A549 (cell line): ENCODE measurements at regions not wholly inside any gene's neighbourhood (a gene's known extent, or its start where the extent isn't known, plus 50 kb on each side); places are given as distances from the start of the nearest gene placed in this dataset.

Experiments used
- ATAC-seq, 2 experiments: fragments of 200-7000 bp in 1 of 2; fragments of >200 bp in 1 of 2; cut with Nextera tagmentation in 1 of 2; cut with Tn5 transposase in 1 of 2; 3 replicates each; pipeline versions ENCODE4 v1.8.0 to v1.9.1; 2018 to 2020; ENCODE audit warnings: mild to moderate bottlenecking in 1 of 2, moderate library complexity in 1 of 2
- CTCF ChIA-PET: fragments of 300-600 bp; sonication (Branson Sonifier 250); formaldehyde crosslinking; extraction: SDS; loops from one replicate; lab custom pipeline; 2021; ENCODE audit warnings: antibody characterized with exemption, inconsistent platforms; lab: Yijun Ruan, JAX
- POLR2A ChIA-PET: fragments of 350-600 bp; formaldehyde crosslinking; extraction: SDS; loops from one replicate; lab custom pipeline; 2021; ENCODE audit warnings: antibody characterized with exemption, inconsistent platforms; lab: Yijun Ruan, JAX
- DNase-seq, 2 experiments: peaks; one replicate each; pipeline versions ENCODE4 v3.0.0 to v3.0.0-alpha.2; 2011 to 2016; ENCODE audit warnings: low read depth in 1 of 2, low spot score in 1 of 2
- FAIRE-seq: peaks from 2 replicates; lab custom pipeline; 2011; peaks lifted over from hg19 to GRCh38; lab: Jason Lieb, UNC
- H3K27ac ChIP-seq, 2 experiments: fragments of >200 bp; sonication (Bioruptor Twin); formaldehyde crosslinking; 3 replicates each; pipeline ENCODE4 v1.5.1; 2016 to 2017
- H3K4me1 ChIP-seq: fragments of >200 bp; sonication (Bioruptor Twin); formaldehyde crosslinking; 3 replicates; pipeline ENCODE4 v1.6.1; 2016
- H3K4me2 ChIP-seq: fragments of >200 bp; sonication (Bioruptor Twin); formaldehyde crosslinking; 3 replicates; pipeline ENCODE4 v1.6.1; 2016
- H3K4me3 ChIP-seq: fragments of >200 bp; sonication (Bioruptor Twin); formaldehyde crosslinking; 3 replicates; pipeline ENCODE4 v1.5.1; 2016
- H3K9me3 ChIP-seq: fragments of >200 bp; sonication (Bioruptor Twin); formaldehyde crosslinking; 3 replicates; pipeline ENCODE4 v1.6.1; 2016
- ATOH8 ChIP-seq: fragments of 250-450 bp; sonication (Bioruptor Pico); IDR thresholded peaks from 2 replicates; pipeline ENCODE4 v1.5.0; 2020; ENCODE audit warnings: low read depth, mild to moderate bottlenecking, moderate library complexity
- BCL3 ChIP-seq: fragments of >200 bp; sonication (Bioruptor Twin); formaldehyde crosslinking; IDR thresholded peaks from 3 replicates; pipeline ENCODE4 v1.6.1; 2016
- BHLHE40 ChIP-seq: IDR thresholded peaks from 2 replicates; pipeline ENCODE4 v1.6.1; 2012; ENCODE audit warnings: low read depth, low read length, inconsistent platforms
- CHD2 ChIP-seq: fragments of 150-350 bp; IDR thresholded peaks from 2 replicates; pipeline ENCODE4 v1.6.1; 2014; ENCODE audit warnings: low read length; ENCODE audit not compliant: partially characterized antibody
- CHD4 ChIP-seq: fragments of 200-600 bp; sonication (generic); IDR thresholded peaks from 2 replicates; pipeline ENCODE4 v1.6.1; 2016; ENCODE audit warnings: antibody characterized with exemption, mild to moderate bottlenecking, borderline replicate concordance
- E2F6 ChIP-seq: IDR thresholded peaks from 2 replicates; pipeline ENCODE4 v1.6.1; 2012; ENCODE audit warnings: low read depth, borderline replicate concordance
- FOSL2 ChIP-seq, 2 experiments: fragments of 450-650 bp in 1 of 2; fragments of >200 bp in 1 of 2; sonication (Bioruptor Twin) in 1 of 2; formaldehyde crosslinking; IDR thresholded peaks; 2 replicates each; pipeline versions ENCODE4 v1.5.0 to v1.6.1; 2016 to 2020; ENCODE audit warnings: mild to moderate bottlenecking in 1 of 2, moderate library complexity in 1 of 2
- FOXS1 ChIP-seq: fragments of 250-450 bp; sonication (Bioruptor Pico); IDR thresholded peaks from 2 replicates; pipeline ENCODE4 v1.5.0; 2020; ENCODE audit warnings: mild to moderate bottlenecking, moderate library complexity
- HES2 ChIP-seq: fragments of >200 bp; sonication (Bioruptor Twin); formaldehyde crosslinking; IDR thresholded peaks from 2 replicates; pipeline ENCODE4 v1.6.1; 2016
- HEYL ChIP-seq: fragments of 250-450 bp; sonication (Bioruptor Pico); IDR thresholded peaks from 2 replicates; pipeline ENCODE4 v1.8.0; 2021; ENCODE audit warnings: mild to moderate bottlenecking, moderate library complexity
- HMGXB4 ChIP-seq: fragments of 250-450 bp; sonication (Bioruptor Pico); IDR thresholded peaks from 2 replicates; pipeline ENCODE4 v1.5.0; 2021; ENCODE audit warnings: mild to moderate bottlenecking, moderate library complexity, borderline replicate concordance
- HOXA7 ChIP-seq: fragments of 250-450 bp; sonication (Bioruptor Pico); IDR thresholded peaks from 2 replicates; pipeline ENCODE4 v1.5.0; 2020; ENCODE audit warnings: mild to moderate bottlenecking, moderate library complexity
- HOXB13 ChIP-seq: fragments of 250-450 bp; sonication (Bioruptor Pico); IDR thresholded peaks from 2 replicates; pipeline ENCODE4 v1.5.0; 2020; ENCODE audit warnings: low read depth, mild to moderate bottlenecking, moderate library complexity
- HOXB5 ChIP-seq: fragments of 250-450 bp; sonication (Bioruptor Pico); IDR thresholded peaks from 2 replicates; pipeline ENCODE4 v1.5.0; 2020; ENCODE audit warnings: mild to moderate bottlenecking, moderate library complexity
- JUNB ChIP-seq: fragments of >200 bp; sonication (Bioruptor Twin); formaldehyde crosslinking; IDR thresholded peaks from 2 replicates; pipeline ENCODE4 v1.6.1; 2016
- KDM1A ChIP-seq: fragments of 200-600 bp; sonication (generic); IDR thresholded peaks from 2 replicates; pipeline ENCODE4 v1.6.1; 2016; ENCODE audit warnings: low read depth, mild to moderate bottlenecking
- KDM5A ChIP-seq: fragments of 200-600 bp; sonication (generic); IDR thresholded peaks from 2 replicates; pipeline ENCODE4 v1.6.1; 2016; ENCODE audit warnings: antibody characterized with exemption, mild to moderate bottlenecking
- MAX ChIP-seq: IDR thresholded peaks from 2 replicates; pipeline ENCODE4 v1.6.1; 2012
- NPAS2 ChIP-seq: fragments of 250-450 bp; sonication (Bioruptor Pico); IDR thresholded peaks from 2 replicates; pipeline ENCODE4 v1.8.0; 2022; ENCODE audit warnings: mild to moderate bottlenecking, moderate library complexity, borderline replicate concordance
- PBX3 ChIP-seq: IDR thresholded peaks from 2 replicates; pipeline ENCODE4 v1.6.1; 2012
- PHF8 ChIP-seq: fragments of 200-600 bp; sonication (generic); IDR thresholded peaks from 2 replicates; pipeline ENCODE4 v1.6.1; 2016; ENCODE audit warnings: low read depth, mild to moderate bottlenecking, antibody characterized with exemption, moderate library complexity, borderline replicate concordance
- POLR2AphosphoS2 ChIP-seq: conservative IDR thresholded peaks from 2 replicates; pipeline ENCODE4 v1.6.1; 2012; ENCODE audit warnings: low read length, improper control_type of control experiment, inconsistent platforms
- RAD21 ChIP-seq, 2 experiments: fragments of >200 bp in 1 of 2; sonication (Bioruptor Twin) in 1 of 2; formaldehyde crosslinking in 1 of 2; IDR thresholded peaks in 1 of 2; conservative IDR thresholded peaks in 1 of 2; 2 replicates in 1 of 2; 3 replicates in 1 of 2; pipeline ENCODE4 v1.6.1; 2012 to 2018; ENCODE audit warnings: inconsistent platforms in 1 of 2
- RARB ChIP-seq: fragments of 250-450 bp; sonication (Bioruptor Pico); IDR thresholded peaks from 2 replicates; pipeline ENCODE4 v1.8.0; 2021; ENCODE audit warnings: mild to moderate bottlenecking, moderate library complexity
- ZC3H11A ChIP-seq: fragments of 450-650 bp; IDR thresholded peaks from 2 replicates; pipeline ENCODE4 v1.6.1; 2014; ENCODE audit warnings: antibody characterized with exemption, mild to moderate bottlenecking
- ZNF302 ChIP-seq: fragments of 250-450 bp; sonication (Bioruptor Pico); IDR thresholded peaks from 2 replicates; pipeline ENCODE4 v1.9.0; 2021; ENCODE audit warnings: inconsistent platforms, mild to moderate bottlenecking, moderate library complexity
- WGBS: methylation state at CpG from one replicate; pipeline ENCODE4 v1.1.6; 2017; ENCODE audit errors: missing lambda C conversion rate; 5-methylcytosine and 5-hydroxymethylcytosine counted together

- TF ChIP-seq PHF8 (no peak), POLR2AphosphoS2 (no peak), MAX (no peak), RARB (CRISPR knock-in tag) (no peak), NPAS2 (CRISPR knock-in tag) (no peak), HOXB5 (CRISPR knock-in tag) (no peak), KDM1A (no peak), PBX3 (no peak), HMGXB4 (CRISPR knock-in tag) (no peak), E2F6 (no peak)
Observed at GRCh38 chr5:115363879-115364278, 67.4 kb upstream of the CCDC112 start (continued).

- POLR2A ChIA-PET = no interaction called here
- peak in 1 of 2 experiments; percentile 7 for DNase-seq
Observed at GRCh38 chr5:115360046-115360685, 63.7 kb upstream of the CCDC112 start.

GRCh38 chr5:115355767-115356381 lies 59.4 kb upstream of the CCDC112 start:
- FAIRE-seq (no peak), ATAC-seq (no peak), DNase-seq (no peak)
- WGBS = 75% methylated on average over 4 of the region's 4 CpGs
- no peaks in the 10 kb centered on the region for H3K9me3 ChIP-seq
- ChIA-PET CTCF (interaction anchor here (1.1 kb wide), 2 partner anchors 19 to 46 kb away, joined by 4 to 5 read pairs; no protein-coding TSS in a partner anchor), POLR2A (no interaction called here)
- peaks cover 20% of the 10 kb centered on the region for H3K4me1 ChIP-seq
- H3K4me2 ChIP-seq = no peak overlapping the region
- H3K4me3 ChIP-seq = no peak overlapping the region
- H3K27ac ChIP-seq = no peak overlapping the region
- TF ChIP-seq ATOH8 (CRISPR knock-in tag) (no peak), BCL3 (no peak), CHD4 (no peak), KDM5A (no peak), RAD21 (conservative IDR thresholded peaks at IDR 0.05 in 1 of 2, IDR thresholded peaks at IDR 0.05 in 1 of 2) (no peak), ZNF302 (no peak), PBX3 (no peak), CHD2 (no peak), HOXA7 (no peak), BHLHE40 (no peak), HEYL (no peak), HES2 (no peak), ZC3H11A (no peak), FOXS1 (no peak), JUNB (no peak), PHF8 (no peak)

More at GRCh38 chr5:115360046-115360685, 63.7 kb upstream of the CCDC112 start:
- Histone ChIP-seq H3K4me3 (no peak overlapping the region), H3K9me3 (no peaks in the 10 kb centered on the region), H3K27ac (no peak overlapping the region), H3K4me1 (0 out of 3 replicates have a peak, but pooled peaks cover 7% of the 10 kb centered on the region), H3K4me2 (0 out of 3 replicates have a peak overlapping the region, but pooled peaks have one; percentile 3)
- ATAC-seq (no peak), FAIRE-seq (no peak)
- TF ChIP-seq FOSL2 (IDR thresholded peaks at IDR 0.05) (no peak), FOSL2 (CRISPR knock-in tag; IDR thresholded peaks at IDR 0.05) (peak; percentile 24; the same call in 1 of the 2 replicates), HOXB13 (CRISPR knock-in tag) (no peak)
- 60% methylated on average over 5 of the region's 5 CpGs for WGBS
- CTCF ChIA-PET = interaction anchor here (0.5 kb wide), 1 partner anchor 612 kb away, joined by 3 read pairs; no protein-coding TSS in a partner anchor
